HUES6 (cell line): ENCODE measurements at regions not wholly inside any gene's neighbourhood (a gene's known extent, or its start where the extent isn't known, plus 50 kb on each side); places are given as distances from the start of the nearest gene placed in this dataset.

Experiments used
- H3K27ac ChIP-seq: 2 replicates; pipeline ENCODE4 v1.7.0; 2013; ENCODE audit warnings: low read depth, mild to moderate bottlenecking, low read length, inconsistent platforms
- H3K27me3 ChIP-seq: 2 replicates; pipeline ENCODE4 v1.6.1; 2013; ENCODE audit warnings: low read length; ENCODE audit not compliant: control insufficient read depth, insufficient read depth
- H3K36me3 ChIP-seq: 2 replicates; pipeline ENCODE4 v1.6.1; 2013; ENCODE audit warnings: low read length; ENCODE audit not compliant: control insufficient read depth, insufficient read depth
- H3K4me1 ChIP-seq: 2 replicates; pipeline ENCODE4 v1.6.1; 2013; ENCODE audit warnings: low read length; ENCODE audit not compliant: control insufficient read depth, insufficient read depth
- H3K4me3 ChIP-seq: 2 replicates; pipeline ENCODE4 v1.5.1; 2013; ENCODE audit warnings: low read depth, low read length
- H3K9ac ChIP-seq: one replicate; pipeline ENCODE4 v1.6.1; 2013; ENCODE audit warnings: mild to moderate bottlenecking, low read length
- H3K9me3 ChIP-seq: 2 replicates; pipeline ENCODE4 v1.6.1; 2013; ENCODE audit warnings: low read depth, low read length; ENCODE audit not compliant: control insufficient read depth, insufficient read depth

GRCh38 chr2:75964646-75965045 is 253.9 kb upstream of the GCFC2 start:
- Histone ChIP-seq H3K36me3 (no peaks in the 10 kb centered on the region), H3K27me3 (no peaks in the 10 kb centered on the region), H3K4me1 (peaks cover 8% of the 10 kb centered on the region; the same call in 1 of the 2 replicates), H3K9ac (no peak overlapping the region), H3K4me3 (no peak overlapping the region), H3K9me3 (peaks cover 2% of the 10 kb centered on the region; the same call in 1 of the 2 replicates), H3K27ac (no peak overlapping the region)

GRCh38 chr2:75960472-75961009 is 249.8 kb upstream of the GCFC2 start:
- no peak overlapping the region for H3K9ac ChIP-seq
- H3K36me3 ChIP-seq, result no peaks in the 10 kb centered on the region
- no peak overlapping the region for H3K4me3 ChIP-seq
- H3K27me3 ChIP-seq, result no peaks in the 10 kb centered on the region
- H3K9me3 ChIP-seq, result peaks cover 2% of the 10 kb centered on the region; the same call in 1 of the 2 replicates
- H3K27ac ChIP-seq, result no peak overlapping the region
- H3K4me1 ChIP-seq, result peaks cover 18% of the 10 kb centered on the region; the same call in 1 of the 2 replicates

- no peak overlapping the region for H3K4me3 ChIP-seq
- H3K4me1 ChIP-seq, result peaks cover 18% of the 10 kb centered on the region; the same call in 1 of the 2 replicates
- H3K9me3 ChIP-seq, result peaks cover 2% of the 10 kb centered on the region; the same call in 1 of the 2 replicates
- H3K27ac ChIP-seq, result no peak overlapping the region
- no peaks in the 10 kb centered on the region for H3K36me3 ChIP-seq
- no peaks in the 10 kb centered on the region for H3K27me3 ChIP-seq
- no peak overlapping the region for H3K9ac ChIP-seq
Measured at GRCh38 chr2:75959724-75960471, 249.2 kb upstream of the GCFC2 start.

- no peaks in the 10 kb centered on the region for H3K9me3 ChIP-seq
- no peaks in the 10 kb centered on the region for H3K36me3 ChIP-seq
- no peak overlapping the region for H3K4me3 ChIP-seq
- H3K27ac ChIP-seq, result no peak overlapping the region
- no peaks in the 10 kb centered on the region for H3K27me3 ChIP-seq
- peaks cover 11% of the 10 kb centered on the region; the same call in 1 of the 2 replicates for H3K4me1 ChIP-seq
- H3K9ac ChIP-seq, result no peak overlapping the region
Measured at GRCh38 chr2:75954761-75955160, 244.0 kb upstream of the GCFC2 start.

- Histone ChIP-seq H3K9me3 (no peaks in the 10 kb centered on the region), H3K4me3 (no peak overlapping the region), H3K27ac (no peak overlapping the region), H3K36me3 (no peaks in the 10 kb centered on the region), H3K27me3 (no peaks in the 10 kb centered on the region), H3K4me1 (no peaks in the 10 kb centered on the region), H3K9ac (no peak overlapping the region)
Measured at GRCh38 chr2:75952173-75952572, 241.5 kb upstream of the GCFC2 start.

GRCh38 chr2:75949385-75950030 is 238.8 kb upstream of the GCFC2 start:
- Histone ChIP-seq H3K27ac (no peak overlapping the region), H3K4me3 (no peak overlapping the region), H3K36me3 (no peaks in the 10 kb centered on the region), H3K4me1 (no peaks in the 10 kb centered on the region), H3K9me3 (no peaks in the 10 kb centered on the region), H3K9ac (no peak overlapping the region), H3K27me3 (no peaks in the 10 kb centered on the region)

- H3K27me3 ChIP-seq, result no peaks in the 10 kb centered on the region
- H3K4me1 ChIP-seq, result no peaks in the 10 kb centered on the region
- no peak overlapping the region for H3K27ac ChIP-seq
- H3K36me3 ChIP-seq, result no peaks in the 10 kb centered on the region
- H3K4me3 ChIP-seq, result no peak overlapping the region
- H3K9ac ChIP-seq, result no peak overlapping the region
- H3K9me3 ChIP-seq, result peaks cover 8% of the 10 kb centered on the region; the same call in 1 of the 2 replicates
Measured at GRCh38 chr2:75936311-75936710, 225.6 kb upstream of the GCFC2 start.

GRCh38 chr2:75932996-75933395 is 222.3 kb upstream of the GCFC2 start:
- Histone ChIP-seq H3K4me1 (no peaks in the 10 kb centered on the region), H3K27me3 (no peaks in the 10 kb centered on the region), H3K4me3 (no peak overlapping the region), H3K9ac (no peak overlapping the region), H3K36me3 (no peaks in the 10 kb centered on the region), H3K9me3 (no peaks in the 10 kb centered on the region), H3K27ac (no peak overlapping the region)

- no peaks in the 10 kb centered on the region for H3K27me3 ChIP-seq
- H3K36me3 ChIP-seq, result no peaks in the 10 kb centered on the region
- no peaks in the 10 kb centered on the region for H3K4me1 ChIP-seq
- H3K9me3 ChIP-seq, result no peaks in the 10 kb centered on the region
- H3K4me3 ChIP-seq, result no peak overlapping the region
- no peak overlapping the region for H3K9ac ChIP-seq
- no peak overlapping the region for H3K27ac ChIP-seq
Measured at GRCh38 chr2:75928093-75928492, 217.4 kb upstream of the GCFC2 start.

GRCh38 chr2:75925331-75926024 is 214.8 kb upstream of the GCFC2 start:
- H3K9me3 ChIP-seq, result no peaks in the 10 kb centered on the region
- no peaks in the 10 kb centered on the region for H3K27me3 ChIP-seq
- no peak overlapping the region for H3K9ac ChIP-seq
- no peak overlapping the region for H3K27ac ChIP-seq
- H3K4me3 ChIP-seq, result no peak overlapping the region
- H3K36me3 ChIP-seq, result no peaks in the 10 kb centered on the region
- H3K4me1 ChIP-seq, result peaks cover 8% of the 10 kb centered on the region; the same call in 1 of the 2 replicates
